Activated T-helper 2 cell treated with anti-CD3 and anti-CD28 coated beads, Interferon-gamma antibody, Interleukin-2, Interleukin-4, amounts not matched to agents 10 μg/mL and 5 μg/mL and 100 μg/mL, durations not matched to agents 14 hours and 24 hours and 36 hours (primary cell): ENCODE measurements at regions not wholly inside any gene's neighbourhood (a gene's known extent, or its start where the extent isn't known, plus 50 kb on each side); places are given as distances from the start of the nearest gene placed in this dataset.
"Not testable (repeated sequence)": the region's sequence is repeated elsewhere in the genome, so short reads cannot be mapped to it uniquely, and the experiment has no call there.

Experiments used
- DNase-seq: peaks from one replicate; pipeline ENCODE4 v3.0.0; 2021; ENCODE audit warnings: low spot score
- H3K27ac Mint-ChIP-seq: one replicate; pipeline ENCODE4 v1.8.0; 2021; ENCODE audit warnings: mixed read lengths
- H3K27me3 Mint-ChIP-seq: one replicate; pipeline ENCODE4 v1.8.0; 2021; ENCODE audit warnings: low read depth, mixed read lengths
- H3K36me3 Mint-ChIP-seq: one replicate; pipeline ENCODE4 v1.8.0; 2021; ENCODE audit warnings: low read depth, mixed read lengths
- H3K4me1 Mint-ChIP-seq: one replicate; pipeline ENCODE4 v1.8.0; 2021; ENCODE audit warnings: low read depth, mixed read lengths
- H3K4me3 Mint-ChIP-seq: one replicate; pipeline ENCODE4 v1.8.0; 2021; ENCODE audit warnings: low read depth, mild to moderate bottlenecking, moderate library complexity, mixed read lengths
- H3K9me3 Mint-ChIP-seq: one replicate; pipeline ENCODE4 v1.8.0; 2021; ENCODE audit warnings: mixed read lengths
- intact Hi-C: fragments of 100-400 bp; cut with micrococcal nuclease; formaldehyde crosslinking; loops from one replicate; pipeline ENCODE4 v1.15.1; 2023

- Mint-ChIP-seq H3K27ac (no peak overlapping the region), H3K4me3 (no peak overlapping the region), H3K9me3 (no peaks in the 10 kb centered on the region), H3K27me3 (no peaks in the 10 kb centered on the region), H3K4me1 (no peaks in the 10 kb centered on the region), H3K36me3 (no peaks in the 10 kb centered on the region)
- intact Hi-C loops = no loop called here
- no peak for DNase-seq
These were observed 232.2 kb downstream of the INSC start for GRCh38 chr11:15346907-15347306.

GRCh38 chr11:15347969-15348734 lies 233.4 kb downstream of the INSC start:
- H3K27ac Mint-ChIP-seq = no peak overlapping the region
- intact Hi-C loops = no loop called here
- no peaks in the 10 kb centered on the region for H3K9me3 Mint-ChIP-seq
- DNase-seq = no peak
- no peaks in the 10 kb centered on the region for H3K27me3 Mint-ChIP-seq
- H3K36me3 Mint-ChIP-seq = no peaks in the 10 kb centered on the region
- H3K4me1 Mint-ChIP-seq = no peaks in the 10 kb centered on the region
- H3K4me3 Mint-ChIP-seq = no peak overlapping the region

DNA sequence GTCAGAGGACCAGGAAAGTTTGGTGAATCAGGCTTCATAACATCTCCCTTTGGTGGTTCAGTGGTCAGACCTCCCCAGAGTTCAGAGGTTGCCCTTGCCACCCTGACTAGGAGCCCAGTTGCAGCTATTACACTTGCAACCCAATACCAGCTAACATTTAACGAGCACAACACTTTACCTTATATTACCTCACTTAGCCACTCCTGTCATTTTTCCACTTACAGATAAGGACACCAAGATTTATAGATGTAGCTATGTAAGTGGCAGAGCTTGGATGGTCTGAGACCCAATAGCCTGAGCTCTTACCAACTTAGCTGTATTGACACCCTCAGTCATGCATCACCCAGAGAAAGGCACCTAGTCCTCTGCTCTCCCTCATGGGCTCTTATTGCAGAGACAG lies 234.7 kb downstream of the INSC start:
- H3K9me3 Mint-ChIP-seq = no peaks in the 10 kb centered on the region
- no peaks in the 10 kb centered on the region for H3K4me1 Mint-ChIP-seq
- no peak for DNase-seq
- H3K4me3 Mint-ChIP-seq = no peak overlapping the region
- no peaks in the 10 kb centered on the region for H3K36me3 Mint-ChIP-seq
- H3K27me3 Mint-ChIP-seq = no peaks in the 10 kb centered on the region
- intact Hi-C loops = no loop called here
- H3K27ac Mint-ChIP-seq = no peak overlapping the region

DNA sequence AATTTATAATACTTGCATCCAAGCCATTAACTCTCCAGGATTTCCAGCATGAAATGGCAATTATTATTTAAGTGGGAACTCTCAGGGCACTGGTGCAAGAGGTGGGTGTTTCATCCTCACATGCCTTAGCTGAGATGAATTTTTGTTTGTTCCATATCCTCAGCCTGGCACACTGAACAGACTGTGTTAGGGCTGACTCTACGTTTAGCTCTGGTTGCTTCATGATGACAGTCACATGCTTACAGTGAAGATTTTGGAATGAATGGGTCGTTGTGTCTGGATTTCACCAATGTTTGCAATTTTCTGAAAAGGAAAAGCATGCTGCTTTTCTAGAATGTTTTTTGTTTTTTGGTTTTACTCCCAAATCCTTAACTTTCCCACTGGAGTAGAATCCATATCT lies 246.6 kb downstream of the INSC start:
- Mint-ChIP-seq H3K9me3 (no peaks in the 10 kb centered on the region), H3K27me3 (no peaks in the 10 kb centered on the region), H3K27ac (no peak overlapping the region), H3K4me3 (no peak overlapping the region), H3K36me3 (no peaks in the 10 kb centered on the region), H3K4me1 (no peaks in the 10 kb centered on the region)
- no peak for DNase-seq
- intact Hi-C loops = no loop called here

GRCh38 chr11:15365286-15365685 lies 250.6 kb downstream of the INSC start:
- DNase-seq, H3K9me3 Mint-ChIP-seq, H3K27ac Mint-ChIP-seq, H3K4me3 Mint-ChIP-seq, H3K27me3 Mint-ChIP-seq, intact Hi-C loops, H3K4me1 Mint-ChIP-seq, H3K36me3 Mint-ChIP-seq: not testable (repeated sequence)

GRCh38 chr11:15367695-15368094 lies 253.0 kb downstream of the INSC start:
- Mint-ChIP-seq H3K36me3 (no peaks in the 10 kb centered on the region), H3K27me3 (no peaks in the 10 kb centered on the region), H3K27ac (no peak overlapping the region), H3K4me1 (no peaks in the 10 kb centered on the region), H3K9me3 (no peaks in the 10 kb centered on the region), H3K4me3 (no peak overlapping the region)
- intact Hi-C loops = no loop called here
- no peak for DNase-seq

- no peak overlapping the region for H3K4me3 Mint-ChIP-seq
- no peaks in the 10 kb centered on the region for H3K36me3 Mint-ChIP-seq
- no peak for DNase-seq
- H3K4me1 Mint-ChIP-seq = no peaks in the 10 kb centered on the region
- H3K27ac Mint-ChIP-seq = no peak overlapping the region
- no peaks in the 10 kb centered on the region for H3K9me3 Mint-ChIP-seq
- intact Hi-C loops = no loop called here
- no peaks in the 10 kb centered on the region for H3K27me3 Mint-ChIP-seq
These were observed 255.9 kb downstream of the INSC start for GRCh38 chr11:15370495-15371147.

DNA sequence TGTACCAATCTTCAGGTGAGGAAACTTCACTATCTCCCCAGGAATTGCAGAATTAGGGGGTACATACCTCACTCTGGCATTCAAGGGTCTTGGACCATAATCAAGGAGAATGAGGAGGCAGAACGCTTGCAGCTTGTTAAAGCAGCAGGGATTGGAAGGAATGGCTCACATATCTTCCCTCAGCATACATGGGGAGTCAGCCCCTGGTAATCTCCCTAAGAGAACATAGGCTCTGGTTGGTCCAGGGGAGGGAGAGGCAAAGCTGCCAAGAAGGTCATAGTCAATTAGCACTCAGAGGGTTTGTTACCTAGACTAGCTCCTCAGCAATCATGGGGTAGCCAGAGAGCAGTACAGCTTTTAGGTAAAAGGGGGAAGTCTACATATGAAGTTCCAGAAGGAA lies 256.8 kb downstream of the INSC start:
- Mint-ChIP-seq H3K27ac (no peak overlapping the region), H3K4me1 (no peaks in the 10 kb centered on the region), H3K9me3 (no peaks in the 10 kb centered on the region), H3K36me3 (no peaks in the 10 kb centered on the region), H3K27me3 (no peaks in the 10 kb centered on the region), H3K4me3 (no peak overlapping the region)
- no peak for DNase-seq
- intact Hi-C loops = no loop called here

DNA sequence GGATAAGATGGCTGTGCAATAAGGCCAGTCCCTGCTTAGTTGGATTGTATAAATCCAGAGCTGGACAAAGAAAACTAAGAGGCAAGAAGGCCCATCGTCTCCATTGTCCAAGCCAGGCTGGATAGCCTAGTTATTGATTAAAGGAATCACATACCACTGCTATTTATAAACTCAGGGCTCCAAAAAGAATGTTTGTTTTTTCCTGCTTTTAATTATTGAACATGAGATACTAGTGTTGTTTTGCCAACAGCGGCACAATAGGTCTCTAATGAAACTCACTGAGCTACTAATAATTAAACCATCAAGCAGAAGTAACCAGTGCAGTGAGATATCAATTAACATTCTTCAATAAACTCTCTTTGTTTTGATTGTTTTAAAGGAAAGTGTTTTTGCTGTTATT lies 259.7 kb downstream of the INSC start:
- Mint-ChIP-seq H3K36me3 (no peaks in the 10 kb centered on the region), H3K27me3 (no peaks in the 10 kb centered on the region), H3K9me3 (no peaks in the 10 kb centered on the region), H3K27ac (no peak overlapping the region), H3K4me1 (no peaks in the 10 kb centered on the region), H3K4me3 (no peak overlapping the region)
- intact Hi-C loops = no loop called here
- no peak for DNase-seq

DNA sequence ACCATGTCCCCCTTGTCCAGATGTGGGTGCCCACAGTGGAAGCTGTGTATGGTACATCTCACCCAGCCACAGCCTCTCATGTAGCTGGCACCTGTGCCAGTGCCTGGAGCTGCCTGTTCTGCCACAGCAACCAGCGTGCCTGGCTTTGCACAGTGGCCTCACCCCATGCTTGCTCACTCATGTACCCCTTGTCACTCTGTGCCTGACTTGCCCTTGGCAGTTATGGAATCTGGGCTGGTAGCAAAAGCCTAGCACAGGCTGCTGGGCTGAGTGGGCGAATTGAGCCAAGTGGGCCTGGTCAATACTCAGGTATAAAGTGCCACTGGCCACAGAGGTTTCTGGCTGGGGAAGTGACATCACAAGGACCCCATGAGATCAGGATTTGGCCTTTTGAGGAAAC lies 264.2 kb downstream of the INSC start:
- Mint-ChIP-seq H3K36me3 (no peaks in the 10 kb centered on the region), H3K27ac (no peak overlapping the region), H3K4me1 (no peaks in the 10 kb centered on the region), H3K4me3 (no peak overlapping the region), H3K9me3 (no peaks in the 10 kb centered on the region), H3K27me3 (no peaks in the 10 kb centered on the region)
- DNase-seq = no peak
- intact Hi-C loops = no loop called here

DNA sequence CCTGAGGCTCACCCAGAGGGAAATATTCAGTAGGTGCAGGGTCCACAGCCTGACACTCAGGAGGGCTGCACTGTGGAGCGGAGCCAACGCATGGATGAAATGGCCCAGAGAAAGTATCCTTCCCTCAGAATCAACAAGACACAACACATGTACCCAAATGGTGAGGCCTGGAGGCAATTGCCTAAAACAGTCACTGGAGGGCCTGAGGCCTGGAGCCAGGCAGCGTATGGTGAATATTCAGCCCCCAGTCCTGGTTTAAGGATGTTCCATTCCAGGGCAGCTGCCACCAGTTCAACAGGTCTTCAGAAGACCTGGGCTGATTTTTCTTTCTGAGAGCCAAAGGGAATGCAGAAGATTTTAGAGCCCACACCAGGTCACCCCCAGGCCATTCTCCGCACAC lies 264.8 kb downstream of the INSC start:
- H3K4me1 Mint-ChIP-seq = no peaks in the 10 kb centered on the region
- no peaks in the 10 kb centered on the region for H3K9me3 Mint-ChIP-seq
- no peak overlapping the region for H3K27ac Mint-ChIP-seq
- H3K27me3 Mint-ChIP-seq = no peaks in the 10 kb centered on the region
- no peak overlapping the region for H3K4me3 Mint-ChIP-seq
- intact Hi-C loops = no loop called here
- H3K36me3 Mint-ChIP-seq = no peaks in the 10 kb centered on the region
- DNase-seq = no peak

- Mint-ChIP-seq H3K36me3 (no peaks in the 10 kb centered on the region), H3K27me3 (no peaks in the 10 kb centered on the region), H3K4me1 (no peaks in the 10 kb centered on the region), H3K4me3 (no peak overlapping the region), H3K9me3 (peaks cover 17% of the 10 kb centered on the region), H3K27ac (no peak overlapping the region)
- DNase-seq = no peak
- intact Hi-C loops = no loop called here
These were observed 276.1 kb downstream of the INSC start for GRCh38 chr11:15390857-15391256.

- no peak for DNase-seq
- no peaks in the 10 kb centered on the region for H3K27me3 Mint-ChIP-seq
- H3K9me3 Mint-ChIP-seq = peaks cover 30% of the 10 kb centered on the region
- no peak overlapping the region for H3K4me3 Mint-ChIP-seq
- intact Hi-C loops = no loop called here
- H3K36me3 Mint-ChIP-seq = no peaks in the 10 kb centered on the region
- H3K27ac Mint-ChIP-seq = no peak overlapping the region
- no peaks in the 10 kb centered on the region for H3K4me1 Mint-ChIP-seq
These were observed 282.1 kb downstream of the INSC start for GRCh38 chr11:15396778-15397177.
